Heart left ventricle (tissue), 13 donors: ENCODE measurements at regions not wholly inside any gene's neighbourhood (a gene's known extent, or its start where the extent isn't known, plus 50 kb on each side); places are given as distances from the start of the nearest gene placed in this dataset.
"Not testable (repeated sequence)": the region's sequence is repeated elsewhere in the genome, so short reads cannot be mapped to it uniquely, and the experiment has no call there.

Experiments used
- POLR2A ChIP-seq, 2 donors: fragments of 450-650 bp; IDR thresholded peaks; one replicate each; pipeline ENCODE4 v1.6.1; 2017; ENCODE audit warnings: antibody characterized with exemption in 2 of 2, mild to moderate bottlenecking in 2 of 2, moderate library complexity in 2 of 2
- TF ChIP-seq, protein P1 (sequence below), 12 donors: fragments of 200-600 bp; sonication (generic) in 4 of 12; IDR thresholded peaks; one replicate each; pipeline versions ENCODE4 v1.5.0 to v1.8.0; 2018 to 2022; ENCODE audit warnings: antibody characterized with exemption in 12 of 12, mild to moderate bottlenecking in 5 of 12
- donor health status: ischemic (EF 13 %, LVEDD 7.1; RV severe dilation, severe dysfunction).
- donor health status: DM: no; HTN: yes; CAD: no.
- donor health status: DM: no; HTN: no; CAD: no.
- donor health status: ischemic (EF 25% LVEDD 6.9; RV normal size, moderate dysfunction).
- donor health status: ischemic (EF 25% LVEDD 5.7; RV mildly dilated, moderate dysfunction).
- donor health status: ischemic (EF 35%, LVEDD 5.7; RV mildly dilated, moderate dysfunction).
- donor health status: nonischemic (EF 11% LVEDD 7.7; RV severe dilation, severe dysfunction).
- donor health status: DM: yes; HTN: yes; CAD: no.
- donor health status: PGD.
- donor health status: ischemic (EF 29% LVEDD 5.4; RV normal size, mild dysfunction).
- donor health status: nonischemic (EF 23%, LVEDD 6.1; RV moderate dilation, normal function).

- TF ChIP-seq, protein P1, sequence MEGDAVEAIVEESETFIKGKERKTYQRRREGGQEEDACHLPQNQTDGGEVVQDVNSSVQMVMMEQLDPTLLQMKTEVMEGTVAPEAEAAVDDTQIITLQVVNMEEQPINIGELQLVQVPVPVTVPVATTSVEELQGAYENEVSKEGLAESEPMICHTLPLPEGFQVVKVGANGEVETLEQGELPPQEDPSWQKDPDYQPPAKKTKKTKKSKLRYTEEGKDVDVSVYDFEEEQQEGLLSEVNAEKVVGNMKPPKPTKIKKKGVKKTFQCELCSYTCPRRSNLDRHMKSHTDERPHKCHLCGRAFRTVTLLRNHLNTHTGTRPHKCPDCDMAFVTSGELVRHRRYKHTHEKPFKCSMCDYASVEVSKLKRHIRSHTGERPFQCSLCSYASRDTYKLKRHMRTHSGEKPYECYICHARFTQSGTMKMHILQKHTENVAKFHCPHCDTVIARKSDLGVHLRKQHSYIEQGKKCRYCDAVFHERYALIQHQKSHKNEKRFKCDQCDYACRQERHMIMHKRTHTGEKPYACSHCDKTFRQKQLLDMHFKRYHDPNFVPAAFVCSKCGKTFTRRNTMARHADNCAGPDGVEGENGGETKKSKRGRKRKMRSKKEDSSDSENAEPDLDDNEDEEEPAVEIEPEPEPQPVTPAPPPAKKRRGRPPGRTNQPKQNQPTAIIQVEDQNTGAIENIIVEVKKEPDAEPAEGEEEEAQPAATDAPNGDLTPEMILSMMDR (IDR thresholded peaks at IDR 0.05) = not testable (repeated sequence)
- not testable (repeated sequence) for TF ChIP-seq POLR2A (IDR thresholded peaks at IDR 0.05)
Observed at GRCh38 chr5:174563040-174563439, 161.3 kb upstream of the MSX2 start.
